K562 (cell line): ENCODE measurements at regions not wholly inside any gene's neighbourhood (a gene's known extent, or its start where the extent isn't known, plus 50 kb on each side); places are given as distances from the start of the nearest gene placed in this dataset.

Experiments
- CBX1 ChIP-seq: sonication (generic); IDR thresholded peaks from 2 replicates; pipeline ENCODE4 v1.6.1; 2016; ENCODE audit warnings: antibody characterized with exemption, low read depth, mild to moderate bottlenecking
- DMBX1 ChIP-seq: fragments of 250-450 bp; sonication (Bioruptor Pico); IDR thresholded peaks from 2 replicates; pipeline ENCODE4 v1.8.0; 2022; ENCODE audit warnings: inconsistent platforms, mild to moderate bottlenecking, moderate library complexity, borderline replicate concordance
- ELK1 ChIP-seq: sonication (generic); formaldehyde crosslinking; IDR thresholded peaks from 2 replicates; pipeline ENCODE4 v1.8.1; 2022; ENCODE audit warnings: missing genetic modification reagents
- LARP7 ChIP-seq: fragments of 450-650 bp; IDR thresholded peaks from 2 replicates; pipeline ENCODE4 v1.6.1; 2016
- MIER1 ChIP-seq: fragments of 450-650 bp; IDR thresholded peaks from 2 replicates; pipeline ENCODE4 v1.6.1; 2016; ENCODE audit warnings: antibody characterized with exemption, mild to moderate bottlenecking, low read depth
- MTA2 ChIP-seq: fragments of 450-650 bp; IDR thresholded peaks from 2 replicates; pipeline ENCODE4 v1.6.1; 2016; ENCODE audit warnings: low read depth
- NKRF ChIP-seq: fragments of 450-650 bp; IDR thresholded peaks from 2 replicates; pipeline ENCODE4 v1.6.1; 2016; ENCODE audit warnings: borderline replicate concordance
- NUFIP1 ChIP-seq: fragments of 450-650 bp; IDR thresholded peaks from 2 replicates; pipeline ENCODE4 v1.6.1; 2018; ENCODE audit not compliant: partially characterized antibody
- RBM15 ChIP-seq: fragments of 200-400 bp; formaldehyde crosslinking; IDR thresholded peaks from 2 replicates; pipeline ENCODE4 v1.6.1; 2018; ENCODE audit warnings: mild to moderate bottlenecking, low read length, moderate library complexity; ENCODE audit not compliant: insufficient read depth
- SMAD3 ChIP-seq: fragments of 450-650 bp; formaldehyde crosslinking; conservative IDR thresholded peaks from 2 replicates; pipeline ENCODE4 v1.4.0; 2020; ENCODE audit warnings: mild to moderate bottlenecking
- SMARCC2 ChIP-seq: fragments of 450-650 bp; IDR thresholded peaks from 2 replicates; pipeline ENCODE4 v1.6.1; 2017; ENCODE audit warnings: antibody characterized with exemption, moderate library complexity, mild to moderate bottlenecking, low read depth
- STAT6 ChIP-seq: sonication (generic); formaldehyde crosslinking; IDR thresholded peaks from 2 replicates; pipeline ENCODE4 v1.8.1; 2023; ENCODE audit warnings: mild to moderate bottlenecking, missing genetic modification reagents
- THRAP3 ChIP-seq: fragments of 450-650 bp; IDR thresholded peaks from 2 replicates; pipeline ENCODE4 v1.6.1; 2016; ENCODE audit warnings: mild to moderate bottlenecking, inconsistent platforms, borderline replicate concordance
- USF2 ChIP-seq: sonication (generic); formaldehyde crosslinking; IDR thresholded peaks from 2 replicates; pipeline ENCODE4 v1.5.0; 2020; ENCODE audit warnings: missing genetic modification reagents
- ZFX ChIP-seq: sonication (generic); formaldehyde crosslinking; IDR thresholded peaks from 2 replicates; pipeline ENCODE4 v1.8.0; 2022; ENCODE audit warnings: mild to moderate bottlenecking, missing genetic modification reagents, moderate library complexity
- ZHX1 ChIP-seq: fragments of 150-350 bp; conservative IDR thresholded peaks from 2 replicates; pipeline ENCODE4 v1.6.1; 2014; ENCODE audit warnings: low read length

- no peak for TF ChIP-seq RBM15
- 0 out of 2 replicates have a peak, but pooled peaks have one; percentile 8 for TF ChIP-seq USF2 (CRISPR knock-in tag)
- TF ChIP-seq STAT6 (CRISPR knock-in tag): peak; percentile 70; the same call in 1 of the 2 replicates
- no peak for TF ChIP-seq DMBX1
- no peak for TF ChIP-seq NKRF
- TF ChIP-seq ZHX1: no peak
- no peak for TF ChIP-seq ZFX (CRISPR knock-in tag)
- no peak for TF ChIP-seq SMARCC2
- TF ChIP-seq ELK1 (CRISPR knock-in tag): peak; percentile 27; the same call in 1 of the 2 replicates
- no peak for TF ChIP-seq NUFIP1
- TF ChIP-seq MIER1: no peak
- no peak for TF ChIP-seq SMAD3 (CRISPR knock-in tag)
- TF ChIP-seq MTA2: no peak
- no peak for TF ChIP-seq LARP7
- TF ChIP-seq THRAP3: no peak
- TF ChIP-seq CBX1: no peak
Measured at GRCh38 chr22:22789233-22789921, 98.2 kb upstream of the IGLL5 start (continued).
